GM23248 (cell line): ENCODE measurements at regions not wholly inside any gene's neighbourhood (a gene's known extent, or its start where the extent isn't known, plus 50 kb on each side); places are given as distances from the start of the nearest gene placed in this dataset.

Source experiments
- EZH2 ChIP-seq: fragments of 200-600 bp; sonication (generic); IDR thresholded peaks from 2 replicates; pipeline ENCODE4 v1.6.1; 2018; ENCODE audit warnings: antibody characterized with exemption, mild to moderate bottlenecking; ENCODE audit not compliant: insufficient read depth, poor library complexity, severe bottlenecking
- EZH2phosphoT487 ChIP-seq: fragments of 200-600 bp; sonication (generic); IDR thresholded peaks from 2 replicates; pipeline ENCODE4 v1.6.1; 2018; ENCODE audit warnings: antibody characterized with exemption, moderate library complexity, mild to moderate bottlenecking, low read depth; ENCODE audit not compliant: insufficient read depth

GRCh38 chr3:193841581-193841980 is 248.6 kb downstream of the OPA1 start:
- TF ChIP-seq EZH2, result no peak
- no peak for TF ChIP-seq EZH2phosphoT487
